Smooth muscle cell (in vitro differentiated cells): ENCODE measurements at regions not wholly inside any gene's neighbourhood (a gene's known extent, or its start where the extent isn't known, plus 50 kb on each side); places are given as distances from the start of the nearest gene placed in this dataset.

Source experiments
- DNase-seq: peaks from one replicate; lab custom pipeline; 2025; ENCODE audit not compliant: unreplicated experiment; lab: John Stamatoyannopoulos, UW
- H2AFZ ChIP-seq: fragments of 200-600 bp; sonication (generic); 2 replicates; pipeline ENCODE4 v1.6.0; 2016; ENCODE audit warnings: antibody characterized with exemption, low read depth, mild to moderate bottlenecking
- H3F3A ChIP-seq: fragments of 200-600 bp; sonication (generic); 2 replicates; pipeline ENCODE4 v1.6.0; 2017; ENCODE audit warnings: antibody characterized with exemption, low read depth
- H3K27ac ChIP-seq: fragments of 200-600 bp; sonication (generic); 2 replicates; pipeline ENCODE4 v1.5.1; 2016; ENCODE audit warnings: low read depth, mild to moderate bottlenecking
- H3K27me3 ChIP-seq: fragments of 200-600 bp; sonication (generic); 2 replicates; pipeline ENCODE4 v1.6.1; 2016; ENCODE audit warnings: low read depth, mild to moderate bottlenecking
- H3K36me3 ChIP-seq: fragments of 200-600 bp; sonication (generic); 2 replicates; pipeline ENCODE4 v1.5.1; 2016; ENCODE audit warnings: low read depth
- H3K4me1 ChIP-seq: fragments of 200-600 bp; sonication (generic); 2 replicates; pipeline ENCODE4 v1.5.1; 2016; ENCODE audit warnings: low read depth
- H3K4me2 ChIP-seq: fragments of 200-600 bp; sonication (generic); 2 replicates; pipeline ENCODE4 v1.6.0; 2016; ENCODE audit warnings: mild to moderate bottlenecking
- H3K4me3 ChIP-seq: fragments of 200-600 bp; sonication (generic); 2 replicates; pipeline ENCODE4 v1.5.1; 2016; ENCODE audit warnings: mild to moderate bottlenecking
- H3K79me2 ChIP-seq: fragments of 200-600 bp; sonication (generic); 2 replicates; pipeline ENCODE4 v1.6.0; 2016; ENCODE audit warnings: low read depth, mild to moderate bottlenecking
- H3K9ac ChIP-seq: fragments of 200-600 bp; sonication (generic); 2 replicates; pipeline ENCODE4 v1.6.0; 2016; ENCODE audit warnings: low read depth
- H3K9me3 ChIP-seq: fragments of 200-600 bp; sonication (generic); replicated peaks from 2 replicates; pipeline ENCODE4 v1.5.1; 2016; ENCODE audit warnings: low read depth
- H4K20me1 ChIP-seq: fragments of 200-600 bp; sonication (generic); 2 replicates; pipeline ENCODE4 v1.6.0; 2016; ENCODE audit warnings: low read depth
- WGBS: methylation state at CpG from one replicate; pipeline ENCODE4 v1.1.7; 2016; ENCODE audit warnings: low lambda C conversion rate; 5-methylcytosine and 5-hydroxymethylcytosine counted together
- TF ChIP-seq, protein P1 (sequence below): fragments of 200-600 bp; sonication (generic); IDR thresholded peaks from 2 replicates; pipeline ENCODE4 v1.5.1; 2017; ENCODE audit warnings: borderline replicate concordance, mild to moderate bottlenecking, antibody characterized with exemption; ENCODE audit not compliant: insufficient read depth, poor library complexity, severe bottlenecking

GRCh38 chr18:64474255-64474654, 325.4 kb upstream of the LINC00305 start:
- peak overlapping the region; percentile 80 for H3K4me2 ChIP-seq
- peak overlapping the region; percentile 87 for H3K9ac ChIP-seq
- no peaks in the 10 kb centered on the region for H3K79me2 ChIP-seq
- H3F3A ChIP-seq, result peaks cover 4% of the 10 kb centered on the region
- no peaks in the 10 kb centered on the region for H3K9me3 ChIP-seq
- peak overlapping the region; percentile 98 for H3K27ac ChIP-seq
- peak overlapping the region; percentile 79 for H2AFZ ChIP-seq
- WGBS, result 9% methylated on average over 2 of the region's 2 CpGs
- H3K4me3 ChIP-seq, result peak overlapping the region; percentile 34
- H3K4me1 ChIP-seq, result peaks cover 7% of the 10 kb centered on the region
- TF ChIP-seq, protein P1, sequence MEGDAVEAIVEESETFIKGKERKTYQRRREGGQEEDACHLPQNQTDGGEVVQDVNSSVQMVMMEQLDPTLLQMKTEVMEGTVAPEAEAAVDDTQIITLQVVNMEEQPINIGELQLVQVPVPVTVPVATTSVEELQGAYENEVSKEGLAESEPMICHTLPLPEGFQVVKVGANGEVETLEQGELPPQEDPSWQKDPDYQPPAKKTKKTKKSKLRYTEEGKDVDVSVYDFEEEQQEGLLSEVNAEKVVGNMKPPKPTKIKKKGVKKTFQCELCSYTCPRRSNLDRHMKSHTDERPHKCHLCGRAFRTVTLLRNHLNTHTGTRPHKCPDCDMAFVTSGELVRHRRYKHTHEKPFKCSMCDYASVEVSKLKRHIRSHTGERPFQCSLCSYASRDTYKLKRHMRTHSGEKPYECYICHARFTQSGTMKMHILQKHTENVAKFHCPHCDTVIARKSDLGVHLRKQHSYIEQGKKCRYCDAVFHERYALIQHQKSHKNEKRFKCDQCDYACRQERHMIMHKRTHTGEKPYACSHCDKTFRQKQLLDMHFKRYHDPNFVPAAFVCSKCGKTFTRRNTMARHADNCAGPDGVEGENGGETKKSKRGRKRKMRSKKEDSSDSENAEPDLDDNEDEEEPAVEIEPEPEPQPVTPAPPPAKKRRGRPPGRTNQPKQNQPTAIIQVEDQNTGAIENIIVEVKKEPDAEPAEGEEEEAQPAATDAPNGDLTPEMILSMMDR, result no peak
- no peaks in the 10 kb centered on the region for H3K36me3 ChIP-seq
- H4K20me1 ChIP-seq, result no peaks in the 10 kb centered on the region
- DNase-seq, result no peak
- no peaks in the 10 kb centered on the region for H3K27me3 ChIP-seq

- Histone ChIP-seq H2AFZ (peak overlapping the region; percentile 38), H3K9ac (no peak overlapping the region), H3K79me2 (no peaks in the 10 kb centered on the region), H3K4me2 (no peak overlapping the region), H3F3A (no peaks in the 10 kb centered on the region), H4K20me1 (no peaks in the 10 kb centered on the region), H3K4me1 (no peaks in the 10 kb centered on the region), H3K9me3 (no peaks in the 10 kb centered on the region), H3K36me3 (no peaks in the 10 kb centered on the region), H3K27ac (no peak overlapping the region), H3K4me3 (no peak overlapping the region), H3K27me3 (no peaks in the 10 kb centered on the region)
- no peak for DNase-seq
- 93% methylated on average over 1 of the region's 1 CpG for WGBS
- TF ChIP-seq, protein P1, result no peak
Measured at GRCh38 chr18:64449434-64449833, 300.5 kb upstream of the LINC00305 start.

DNA sequence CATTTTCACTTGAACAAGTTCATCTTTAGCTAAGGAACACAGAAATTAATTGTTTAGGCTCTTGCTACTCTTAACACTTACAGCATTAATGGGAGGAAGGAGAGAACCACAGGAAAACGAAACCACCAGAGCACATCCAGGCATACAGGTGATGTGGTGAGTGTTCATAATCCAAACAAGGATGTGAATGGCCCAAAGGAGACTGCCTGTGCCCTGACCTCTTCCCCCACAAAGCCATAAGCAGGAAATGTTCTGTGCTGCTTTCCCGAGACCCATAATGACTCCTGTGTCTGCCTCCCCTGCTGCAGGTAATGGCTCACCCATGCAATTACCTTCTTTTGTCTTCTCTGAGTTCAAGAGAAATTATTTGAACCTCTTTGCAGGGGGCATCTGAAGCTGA, 295.9 kb upstream of the LINC00305 start:
- TF ChIP-seq, protein P1, result no peak
- WGBS, result 79% methylated on average over 2 of the region's 2 CpGs

GRCh38 chr18:64438178-64438577, 289.3 kb upstream of the LINC00305 start:
- Histone ChIP-seq H3K4me1 (no peaks in the 10 kb centered on the region), H3K9me3 (peaks cover 5% of the 10 kb centered on the region), H4K20me1 (no peaks in the 10 kb centered on the region), H2AFZ (no peak overlapping the region), H3K27ac (no peak overlapping the region), H3F3A (no peaks in the 10 kb centered on the region), H3K4me2 (no peak overlapping the region), H3K4me3 (no peak overlapping the region), H3K36me3 (no peaks in the 10 kb centered on the region), H3K79me2 (no peaks in the 10 kb centered on the region), H3K9ac (no peak overlapping the region), H3K27me3 (no peaks in the 10 kb centered on the region)
- TF ChIP-seq, protein P1, result no peak
- WGBS, result 86% methylated on average over 4 of the region's 4 CpGs
- no peak for DNase-seq

More for the DNA sequence above, 295.9 kb upstream of the LINC00305 start:
- Histone ChIP-seq H3K4me1 (no peaks in the 10 kb centered on the region), H3K27ac (no peak overlapping the region), H3F3A (no peaks in the 10 kb centered on the region), H3K4me2 (no peak overlapping the region), H3K9me3 (no peaks in the 10 kb centered on the region), H3K79me2 (no peaks in the 10 kb centered on the region), H3K36me3 (no peaks in the 10 kb centered on the region), H4K20me1 (no peaks in the 10 kb centered on the region), H3K9ac (no peak overlapping the region), H3K27me3 (no peaks in the 10 kb centered on the region), H3K4me3 (no peak overlapping the region), H2AFZ (no peak overlapping the region)
- DNase-seq, result no peak
